SK-N-SH (cell line): ENCODE measurements at regions not wholly inside any gene's neighbourhood (a gene's known extent, or its start where the extent isn't known, plus 50 kb on each side); places are given as distances from the start of the nearest gene placed in this dataset.
A peak's percentile ranks its signal among the peaks of the same experiment; 100 is the strongest.

Experiments used
- CTCF ChIA-PET: fragments of 300-600, 350-600 bp; formaldehyde crosslinking; extraction: SDS; loops from one replicate; lab custom pipeline; 2021; lab: Yijun Ruan, JAX
- POLR2A ChIA-PET: fragments of 350-600 bp; sonication (Branson Sonifier 250); formaldehyde crosslinking; extraction: SDS; loops from one replicate; lab custom pipeline; 2020; ENCODE audit warnings: antibody characterized with exemption, inconsistent platforms; lab: Yijun Ruan, JAX
- DNase-seq: peaks from one replicate; pipeline ENCODE4 v3.0.0; 2012
- H2AFZ ChIP-seq: fragments of 200-600 bp; sonication (generic); 2 replicates; pipeline ENCODE4 v1.8.1; 2016; ENCODE audit warnings: antibody characterized with exemption, mild to moderate bottlenecking, low read depth
- H3F3A ChIP-seq: fragments of 200-600 bp; sonication (generic); replicated peaks from 2 replicates; pipeline ENCODE3; 2016; ENCODE audit warnings: antibody characterized with exemption, mild to moderate bottlenecking; ENCODE audit not compliant: insufficient read depth
- H3K27ac ChIP-seq, 2 experiments: fragments of 200-500 bp in 1 of 2; fragments of 200-600 bp in 1 of 2; sonication (Bioruptor generic) in 1 of 2; sonication (generic), shearing (Covaris generic) in 1 of 2; 2 replicates each; pipeline versions ENCODE4 v1.5.1 to v1.6.1; 2014 to 2016; ENCODE audit warnings: low read depth in 2 of 2, inconsistent platforms in 1 of 2, low read length in 1 of 2, mild to moderate bottlenecking in 1 of 2, mixed read lengths in 1 of 2
- H3K27me3 ChIP-seq: fragments of 200-600 bp; sonication (generic), shearing (Covaris generic); 2 replicates; pipeline ENCODE4 v1.6.1; 2016; ENCODE audit warnings: mixed run types; ENCODE audit not compliant: insufficient read depth
- H3K36me3 ChIP-seq, 2 experiments: fragments of 200-500 bp in 1 of 2; fragments of 200-600 bp in 1 of 2; sonication (Bioruptor generic) in 1 of 2; sonication (generic) in 1 of 2; replicated peaks in 1 of 2; 2 replicates each; pipeline versions ENCODE3 to v1.5.1; 2014 to 2016; ENCODE audit warnings: low read length in 1 of 2, mild to moderate bottlenecking in 1 of 2; ENCODE audit not compliant: insufficient read depth in 2 of 2, control insufficient read depth in 1 of 2
- H3K4me1 ChIP-seq, 2 experiments: fragments of 200-500 bp in 1 of 2; fragments of 200-600 bp in 1 of 2; sonication (Bioruptor generic) in 1 of 2; sonication (generic), shearing (Covaris generic) in 1 of 2; 2 replicates each; pipeline versions ENCODE4 v1.5.1 to v1.6.1; 2014 to 2016; ENCODE audit warnings: low read depth in 1 of 2, low read length in 1 of 2, mixed run types in 1 of 2; ENCODE audit not compliant: insufficient read depth in 2 of 2, control insufficient read depth in 1 of 2
- H3K4me2 ChIP-seq: fragments of 200-600 bp; sonication (generic), shearing (Covaris generic); 2 replicates; pipeline ENCODE4 v1.6.1; 2017; ENCODE audit warnings: mixed run types
- H3K4me3 ChIP-seq, 2 experiments: fragments of 200-500 bp in 1 of 2; fragments of 200-600 bp in 1 of 2; sonication (Bioruptor generic) in 1 of 2; sonication (generic), shearing (Covaris generic) in 1 of 2; 2 replicates each; pipeline versions ENCODE4 v1.5.1 to v1.8.1; 2014 to 2016; ENCODE audit warnings: low read depth in 2 of 2, inconsistent platforms in 1 of 2, low read length in 1 of 2, mild to moderate bottlenecking in 1 of 2, mixed read lengths in 1 of 2, moderate library complexity in 1 of 2
- H3K79me2 ChIP-seq: fragments of 200-600 bp; sonication (generic); 2 replicates; pipeline ENCODE4 v1.8.1; 2017; ENCODE audit warnings: mild to moderate bottlenecking; ENCODE audit not compliant: insufficient read depth
- H3K9ac ChIP-seq: fragments of 200-600 bp; sonication (generic); 2 replicates; pipeline ENCODE4 v1.6.1; 2017; ENCODE audit warnings: mixed run types
- H3K9me2 ChIP-seq: fragments of 200-600 bp; sonication (generic); 2 replicates; pipeline ENCODE4 v1.6.1; 2017; ENCODE audit warnings: mixed run types
- H3K9me3 ChIP-seq: fragments of 200-600 bp; sonication (generic); 2 replicates; pipeline ENCODE4 v1.6.1; 2017; ENCODE audit warnings: mixed run types, mild to moderate bottlenecking, moderate library complexity
- H4K20me1 ChIP-seq: fragments of 200-600 bp; sonication (generic); 2 replicates; pipeline ENCODE4 v1.6.1; 2017; ENCODE audit warnings: mild to moderate bottlenecking, mixed run types; ENCODE audit not compliant: insufficient read depth
- CHD2 ChIP-seq: fragments of 150-350 bp; IDR thresholded peaks from 2 replicates; pipeline ENCODE4 v1.6.1; 2018; ENCODE audit warnings: low read length; ENCODE audit not compliant: partially characterized antibody
- CTCF ChIP-seq: fragments of 200-600 bp; sonication (generic); IDR thresholded peaks from 2 replicates; pipeline ENCODE4 v1.6.1; 2017; ENCODE audit warnings: antibody characterized with exemption, mild to moderate bottlenecking, moderate library complexity
- ELF1 ChIP-seq: IDR thresholded peaks from 2 replicates; pipeline ENCODE4 v1.4.0; 2012
- EP300 ChIP-seq, 2 experiments: IDR thresholded peaks; 2 replicates each; pipeline versions ENCODE4 v1.4.0 to v1.6.1; 2012; ENCODE audit warnings: borderline replicate concordance in 1 of 2, low read depth in 1 of 2, low read length in 1 of 2
- EZH2phosphoT487 ChIP-seq: fragments of 200-600 bp; sonication (generic); IDR thresholded peaks from 2 replicates; pipeline ENCODE4 v1.6.1; 2017; ENCODE audit warnings: low read depth, mixed run types, mild to moderate bottlenecking, antibody characterized with exemption, moderate library complexity, borderline replicate concordance
- FOSL2 ChIP-seq: IDR thresholded peaks from 2 replicates; pipeline ENCODE4 v1.4.0; 2012; ENCODE audit warnings: low read depth, mild to moderate bottlenecking, moderate library complexity, borderline replicate concordance
- FOXJ3 ChIP-seq: sonication (generic); formaldehyde crosslinking; IDR thresholded peaks from 2 replicates; pipeline ENCODE4 v1.5.1; 2020; ENCODE audit warnings: mild to moderate bottlenecking, missing genetic modification reagents
- GATA2 ChIP-seq: sonication (generic); formaldehyde crosslinking; IDR thresholded peaks from 2 replicates; pipeline ENCODE4 v1.5.0; 2020; ENCODE audit warnings: mild to moderate bottlenecking, missing genetic modification reagents
- IRF3 ChIP-seq: fragments of 150-350 bp; IDR thresholded peaks from 2 replicates; pipeline ENCODE4 v1.6.1; 2016; ENCODE audit warnings: mild to moderate bottlenecking, low read depth, low read length
- MAX ChIP-seq: IDR thresholded peaks from 2 replicates; pipeline ENCODE4 v1.4.0; 2012; ENCODE audit warnings: low read depth
- MEF2A ChIP-seq: IDR thresholded peaks from 2 replicates; pipeline ENCODE4 v1.4.0; 2012; ENCODE audit warnings: low read depth, borderline replicate concordance
- MXI1 ChIP-seq: IDR thresholded peaks from 2 replicates; pipeline ENCODE4 v1.6.1; 2012; ENCODE audit warnings: mild to moderate bottlenecking, low read depth, low read length, improper control_type of control experiment
- POLR2AphosphoS5 ChIP-seq: IDR thresholded peaks from 2 replicates; pipeline ENCODE4 v1.6.1; 2012; ENCODE audit warnings: low read depth, low read length
- RFX5 ChIP-seq: IDR thresholded peaks from 2 replicates; pipeline ENCODE4 v1.6.1; 2012; ENCODE audit warnings: mild to moderate bottlenecking, improper control_type of control experiment, low read length
- RXRA ChIP-seq: IDR thresholded peaks from 2 replicates; pipeline ENCODE4 v1.4.0; 2012; ENCODE audit warnings: low read depth, mild to moderate bottlenecking, borderline replicate concordance
- TCF12 ChIP-seq: IDR thresholded peaks from 2 replicates; pipeline ENCODE4 v1.4.0; 2012
- USF2 ChIP-seq: fragments of 150-350 bp; IDR thresholded peaks from 2 replicates; pipeline ENCODE4 v1.6.1; 2017; ENCODE audit warnings: antibody characterized with exemption, low read length, low read depth, borderline replicate concordance
- ZBTB33 ChIP-seq: IDR thresholded peaks from 2 replicates; pipeline ENCODE4 v1.4.0; 2012; ENCODE audit warnings: low read depth, borderline replicate concordance
- WGBS: methylation state at CpG from one replicate; pipeline ENCODE4 v1.1.6; 2017; ENCODE audit warnings: low lambda C conversion rate; 5-methylcytosine and 5-hydroxymethylcytosine counted together

- Histone ChIP-seq H3K9me3 (no peaks in the 10 kb centered on the region), H3K27me3 (no peaks in the 10 kb centered on the region), H3K9ac (no peak overlapping the region), H3K9me2 (no peaks in the 10 kb centered on the region), H2AFZ (no peak overlapping the region), H3K4me2 (no peak overlapping the region), H3K4me1 (no peaks in the 10 kb centered on the region; a peak in 1 of 4 replicates), H4K20me1 (no peaks in the 10 kb centered on the region), H3K27ac (no peak overlapping the region), H3K36me3 (no peaks in the 10 kb centered on the region), H3F3A (no peaks in the 10 kb centered on the region), H3K79me2 (no peaks in the 10 kb centered on the region), H3K4me3 (no peak overlapping the region)
- peak; percentile 15 for DNase-seq
- TF ChIP-seq ZBTB33, result no peak
- peak; percentile 53; the same call in 1 of the 2 replicates for TF ChIP-seq TCF12
- TF ChIP-seq GATA2 (CRISPR knock-in tag), result peak; percentile 66
- peak in 1 of 2 experiments; percentile 36; a peak in 1 of 4 replicates for TF ChIP-seq EP300 (IDR thresholded peaks at IDR 0.05; ENCODE audit: borderline replicate concordance in 1 of 2, low read depth in 1 of 2, low read length in 1 of 2)
- POLR2A ChIA-PET, result no interaction called here
- CTCF ChIA-PET, result no interaction called here
- WGBS, result 16% methylated on average over 2 of the region's 2 CpGs
Measured at GRCh38 chr1:76695535-76695934, 171.7 kb upstream of the ST6GALNAC5 start.

- H3K79me2 ChIP-seq, result no peaks in the 10 kb centered on the region
- no peaks in the 10 kb centered on the region for H3K36me3 ChIP-seq
- DNase-seq, result no peak
- no peaks in the 10 kb centered on the region for H3K9me3 ChIP-seq
- no peaks in the 10 kb centered on the region for H3K9me2 ChIP-seq
- CTCF ChIA-PET, result no interaction called here
- H3K27ac ChIP-seq, result no peak overlapping the region
- no peaks in the 10 kb centered on the region for H4K20me1 ChIP-seq
- POLR2A ChIA-PET, result no interaction called here
- TF ChIP-seq RXRA, result no peak
- no peak for TF ChIP-seq IRF3
- no peak for TF ChIP-seq FOSL2
- no peak for TF ChIP-seq CTCF
- no peak for TF ChIP-seq ELF1
- TF ChIP-seq FOXJ3, result no peak
- TF ChIP-seq CHD2, result no peak
- TF ChIP-seq MEF2A, result no peak
- TF ChIP-seq MAX, result no peak
- no peak for TF ChIP-seq EZH2phosphoT487
- TF ChIP-seq GATA2 (CRISPR knock-in tag), result no peak
- no peak for TF ChIP-seq USF2
- TF ChIP-seq RFX5, result no peak
- TF ChIP-seq MXI1, result no peak
- TF ChIP-seq POLR2AphosphoS5, result no peak
- TF ChIP-seq ZBTB33, result no peak
- H3K4me3 ChIP-seq, result no peak overlapping the region
- H3K4me2 ChIP-seq, result no peak overlapping the region
- H2AFZ ChIP-seq, result no peak overlapping the region
- H3K4me1 ChIP-seq, result peaks cover 0 to 4% of the 10 kb centered on the region in 2 experiments; a peak in 2 of 4 replicates
- H3F3A ChIP-seq, result no peaks in the 10 kb centered on the region
- 85% methylated on average over 3 of the region's 3 CpGs for WGBS
- no peaks in the 10 kb centered on the region for H3K27me3 ChIP-seq
- no peak overlapping the region for H3K9ac ChIP-seq
Measured at GRCh38 chr1:76697361-76697760, 169.9 kb upstream of the ST6GALNAC5 start.
